GM21619 (cell line): ENCODE measurements at regions not wholly inside any gene's neighbourhood (a gene's known extent, or its start where the extent isn't known, plus 50 kb on each side); places are given as distances from the start of the nearest gene placed in this dataset.
A peak's percentile ranks its signal among the peaks of the same experiment; 100 is the strongest.

Experiments used
- ATAC-seq: cut with Tn5 transposase; IDR thresholded peaks from one replicate; pipeline ENCODE4 v1.9.1; 2021; ENCODE audit not compliant: unreplicated experiment

DNA sequence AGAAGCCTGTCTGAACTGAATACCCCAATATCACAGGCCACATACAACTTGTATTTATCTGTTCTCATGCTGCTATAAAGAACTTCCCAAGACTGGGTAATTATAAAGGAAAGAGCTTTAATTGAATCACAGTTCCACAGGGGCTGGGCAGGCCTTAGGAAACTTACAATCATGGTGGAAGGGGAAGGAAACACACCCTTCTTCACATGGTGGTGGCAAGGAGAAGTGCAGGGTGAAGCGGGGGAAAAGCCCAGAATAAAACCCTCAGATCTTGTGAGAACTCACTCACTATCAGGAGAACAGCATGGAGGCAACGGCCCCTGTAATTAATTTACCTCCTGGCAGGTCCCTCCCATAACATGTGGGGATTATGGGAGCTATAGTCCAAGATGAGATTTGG is 50.3 kb upstream of the FNDC1 start:
- ATAC-seq: no peak

- ATAC-seq: no peak
Observed at GRCh38 chr6:159117563-159117962, 51.6 kb upstream of the FNDC1 start.

DNA sequence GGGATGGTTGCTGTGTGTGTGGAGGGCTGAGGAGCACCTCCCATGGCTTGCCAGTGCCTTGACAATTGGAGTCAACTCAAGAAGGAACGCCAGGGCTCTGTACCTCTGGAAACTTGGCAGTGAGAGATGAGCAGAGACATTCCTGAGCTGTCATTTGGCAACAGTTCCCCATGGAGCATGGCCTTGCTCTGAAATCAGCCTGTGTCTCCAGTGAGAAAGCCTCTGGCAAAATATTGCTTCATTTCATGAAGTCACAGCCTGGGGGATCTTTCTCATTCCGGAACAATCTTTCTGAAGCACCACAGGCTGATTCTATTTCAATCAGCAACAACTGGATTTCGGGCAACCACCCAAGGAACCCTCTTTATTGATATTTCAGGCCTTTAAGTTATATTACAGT is 52.2 kb upstream of the FNDC1 start:
- no peak for ATAC-seq

DNA sequence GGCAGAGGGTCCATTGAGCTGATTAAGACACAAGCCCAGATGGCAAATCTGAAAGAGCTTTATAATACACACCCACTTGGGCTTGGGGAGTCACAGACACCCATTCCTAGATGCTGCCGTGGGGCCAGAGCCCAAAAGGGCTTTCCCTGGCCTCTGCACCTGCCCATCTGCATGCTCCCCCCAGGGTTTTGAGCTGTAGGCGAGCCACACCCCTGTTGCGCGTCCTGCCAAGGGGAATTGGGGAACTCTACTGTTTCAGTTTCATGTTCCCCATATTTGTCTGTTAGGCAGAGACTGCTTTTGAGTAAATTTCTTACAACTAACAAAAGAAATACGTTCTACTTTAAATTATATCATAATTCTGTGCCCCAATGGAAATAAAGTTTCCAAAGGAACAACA is 52.9 kb upstream of the FNDC1 start:
- ATAC-seq: peak; percentile 62

DNA sequence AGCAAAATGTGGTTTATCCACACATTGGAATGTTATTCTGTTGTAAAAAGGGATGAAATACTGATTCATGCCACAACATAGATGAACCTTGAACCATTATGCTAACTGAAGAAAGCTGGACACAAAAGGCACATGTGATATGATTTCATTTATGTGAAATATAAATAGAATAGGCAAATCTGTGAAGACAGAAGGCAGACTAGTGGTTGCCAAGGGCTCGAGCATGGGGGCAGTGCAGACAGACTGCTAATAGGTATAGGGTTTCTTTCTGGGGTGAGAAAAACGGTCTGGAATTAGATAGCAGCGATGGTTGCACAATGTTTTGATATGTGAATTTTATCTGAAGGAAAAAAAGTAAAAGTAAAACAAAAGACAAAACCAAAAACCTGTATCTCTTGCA is 54.6 kb upstream of the FNDC1 start:
- ATAC-seq: no peak

GRCh38 chr6:159113223-159113622 is 56.0 kb upstream of the FNDC1 start:
- ATAC-seq: no peak

DNA sequence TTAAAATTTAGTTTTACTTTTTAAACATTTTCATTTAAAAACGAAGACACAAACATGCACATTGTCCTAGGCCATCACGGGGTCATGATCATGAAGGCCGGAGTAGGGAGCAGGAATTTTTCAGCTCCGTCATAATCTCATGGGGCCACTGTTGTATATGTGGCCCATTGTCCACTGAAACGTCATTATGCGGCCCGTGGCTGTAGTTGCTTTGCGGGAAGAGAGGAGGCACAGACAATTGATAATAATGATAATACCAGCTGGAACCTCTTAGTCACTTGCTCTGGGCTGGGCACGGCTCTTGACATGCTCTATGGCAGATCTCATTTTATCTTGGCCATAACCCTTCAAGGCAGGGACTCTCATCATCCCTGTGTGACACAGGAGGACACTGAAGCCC is 56.5 kb upstream of the FNDC1 start:
- no peak for ATAC-seq

- ATAC-seq: no peak
Observed at GRCh38 chr6:159110748-159111147, 58.5 kb upstream of the FNDC1 start.

- no peak for ATAC-seq
Observed at GRCh38 chr6:159110013-159110412, 59.2 kb upstream of the FNDC1 start.

DNA sequence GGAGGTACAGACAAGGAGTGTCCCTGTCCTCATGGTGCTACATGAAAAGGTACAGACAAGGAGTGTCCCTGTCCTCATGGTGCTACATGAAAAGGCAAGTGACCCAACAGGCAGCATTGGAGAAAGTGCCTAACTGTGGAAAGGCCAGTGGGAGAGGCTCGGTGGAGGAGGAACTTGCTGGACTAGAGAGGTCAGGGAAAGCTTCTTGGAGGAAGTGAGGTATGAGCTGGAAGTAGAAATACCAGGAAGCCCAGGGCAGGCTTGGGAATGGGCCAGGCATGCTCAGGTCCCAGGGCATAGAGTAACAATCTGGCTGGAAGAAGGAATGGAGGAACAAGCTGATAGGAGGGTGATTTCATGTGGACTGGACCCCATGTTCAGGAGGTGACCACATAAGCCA is 59.8 kb upstream of the FNDC1 start:
- no peak for ATAC-seq

DNA sequence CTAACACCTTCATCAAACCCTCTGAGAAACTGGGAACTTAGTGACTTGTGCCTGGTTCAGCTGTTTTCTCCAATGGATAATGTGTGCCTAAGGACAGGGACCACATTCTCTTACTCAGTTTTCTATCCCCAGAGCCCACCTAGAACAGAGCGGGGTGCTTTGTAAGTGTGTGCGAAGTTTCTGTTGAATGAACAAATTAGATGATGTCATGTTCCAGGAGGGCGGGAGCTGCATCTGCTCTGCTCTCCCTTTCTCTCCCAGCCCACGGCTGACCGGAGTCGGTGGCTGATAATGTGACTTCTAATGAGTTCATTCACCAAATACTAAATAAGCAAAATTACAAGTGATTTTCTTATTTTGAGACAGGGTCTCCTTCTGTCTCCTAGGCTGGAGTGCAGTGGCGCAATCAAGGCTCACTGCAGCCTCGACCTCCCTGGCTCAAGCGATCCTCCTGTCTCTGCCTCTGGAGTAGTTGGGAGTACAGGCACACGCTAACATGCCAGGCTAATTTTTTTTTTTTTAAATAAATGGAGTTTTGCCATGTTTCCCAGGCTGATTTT is 60.7 kb upstream of the FNDC1 start:
- no peak for ATAC-seq

DNA sequence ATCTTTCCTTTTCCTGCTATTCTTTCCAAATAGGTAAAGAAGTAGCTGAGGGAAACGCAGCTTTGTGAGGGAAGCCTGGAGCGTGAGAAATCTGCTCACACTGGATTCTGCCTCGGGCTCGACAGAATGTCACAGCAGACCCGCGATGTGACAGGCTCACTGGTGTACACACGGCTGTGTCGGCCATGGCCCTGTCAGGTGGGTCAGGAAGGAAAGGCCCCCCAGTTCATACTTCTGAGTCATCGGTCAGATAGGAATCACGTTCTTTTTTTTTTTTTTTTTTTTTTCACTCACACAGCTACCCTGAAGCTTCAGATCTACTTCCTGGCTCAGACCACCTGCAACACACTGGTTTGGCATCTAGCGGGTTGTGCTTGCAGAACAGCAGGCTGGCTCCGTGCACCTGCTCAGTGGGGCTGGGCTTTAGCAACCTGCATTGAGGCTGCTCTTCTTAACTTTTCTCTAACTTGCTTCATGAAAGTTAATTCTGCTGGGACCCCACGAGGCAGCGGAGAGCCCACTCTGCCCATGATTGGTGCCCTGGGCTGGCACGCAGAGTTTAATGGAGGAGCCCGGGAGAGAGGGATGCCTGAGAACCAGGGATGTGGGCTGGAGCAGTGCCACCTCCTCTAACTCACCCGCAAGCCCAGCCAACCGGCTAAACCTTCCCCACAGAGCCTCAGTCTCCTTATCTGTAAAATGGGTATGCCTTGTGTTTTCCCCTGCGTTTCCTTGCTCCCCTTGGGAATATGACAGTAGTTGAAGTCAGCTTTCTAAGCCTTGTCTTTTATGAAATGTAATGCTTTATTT is 61.5 kb upstream of the FNDC1 start:
- ATAC-seq: no peak

DNA sequence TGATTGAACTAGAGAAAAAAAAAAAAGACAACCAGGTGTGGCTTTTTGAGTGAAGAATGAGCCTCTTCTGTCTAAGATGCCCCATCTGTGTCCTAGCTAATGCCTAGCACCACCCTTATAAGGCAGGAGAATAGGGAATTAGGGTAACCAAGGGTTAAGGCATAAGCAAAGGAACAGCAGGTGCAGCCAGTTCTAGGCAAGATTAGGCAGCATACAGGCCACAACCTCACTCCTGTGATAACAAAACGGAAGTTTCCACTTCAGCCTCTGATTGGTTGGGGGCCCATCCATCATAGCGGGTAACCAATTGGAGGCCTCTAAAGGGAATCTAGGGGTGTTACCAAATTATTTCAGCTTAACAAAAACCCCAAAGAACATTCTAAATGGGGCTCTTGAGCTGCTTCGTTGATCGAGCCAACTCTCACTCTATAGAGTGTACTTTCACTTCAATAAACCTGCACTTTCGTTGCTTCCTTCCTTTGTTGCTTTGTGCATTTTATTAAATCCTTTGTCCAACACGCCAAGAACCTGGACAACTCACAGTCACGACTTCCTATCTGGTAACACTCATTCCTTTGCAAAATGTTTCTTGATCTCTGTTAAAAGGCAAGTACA is 61.9 kb upstream of the TAGAP start:
- ATAC-seq: peak; percentile 87

- ATAC-seq: no peak
Observed at GRCh38 chr6:159105716-159106115, 60.9 kb upstream of the TAGAP start.

- ATAC-seq: no peak
Observed at GRCh38 chr6:159104931-159105330, 60.1 kb upstream of the TAGAP start.

GRCh38 chr6:159104163-159104925 is 59.6 kb upstream of the TAGAP start:
- ATAC-seq: peak; percentile 58

GRCh38 chr6:159103396-159104162 is 58.8 kb upstream of the TAGAP start:
- ATAC-seq: no peak

GRCh38 chr6:159102373-159103160 is 57.8 kb upstream of the TAGAP start:
- no peak for ATAC-seq

DNA sequence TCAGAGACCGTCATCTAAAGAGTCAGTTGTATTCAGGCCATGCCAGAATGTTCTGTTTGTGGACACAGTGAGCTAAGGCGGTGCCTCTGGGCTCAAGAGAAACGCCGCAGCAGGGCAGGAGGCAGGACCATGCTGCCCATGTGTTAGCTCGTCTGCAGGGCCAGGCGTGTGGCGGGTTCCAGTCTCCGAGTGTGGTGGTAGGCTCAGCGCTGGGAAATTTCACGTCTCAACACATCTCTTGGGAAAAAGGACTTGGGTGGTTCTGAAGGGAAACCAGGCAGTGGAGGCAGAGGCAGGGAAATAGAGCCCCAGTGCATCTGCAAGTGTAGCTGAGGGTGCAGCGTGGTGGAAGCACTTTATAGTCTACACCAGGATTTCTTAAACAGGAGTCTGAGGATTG is 56.9 kb upstream of the TAGAP start:
- ATAC-seq: no peak
